ENCODE measurements at regions not wholly inside any gene's neighbourhood (a gene's known extent, or its start where the extent isn't known, plus 50 kb on each side); places are given as distances from the start of the nearest gene placed in this dataset.
"Not testable (repeated sequence)": the region's sequence is repeated elsewhere in the genome, so short reads cannot be mapped to it uniquely, and the experiment has no call there.

DNA sequence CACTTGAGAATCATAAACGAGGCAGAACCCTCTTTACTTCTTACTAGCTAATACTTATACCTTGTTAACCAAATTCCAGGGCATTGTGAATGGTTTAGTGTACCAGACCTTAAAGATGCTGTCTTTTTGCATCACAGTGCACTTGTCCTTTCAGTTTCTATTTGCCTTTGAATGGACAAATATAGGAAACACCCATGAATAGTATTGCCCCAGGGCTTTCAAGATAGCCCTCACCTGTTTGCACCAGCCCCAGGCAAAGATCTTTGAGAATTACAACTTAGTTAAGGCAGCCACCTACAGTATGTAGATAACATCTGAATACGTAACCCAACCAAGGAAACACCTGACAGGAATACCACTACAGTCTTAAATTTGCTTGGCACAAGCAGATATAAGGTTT is 60.8 kb upstream of the CT45A1 start:
- no peak overlapping the region for H3K27ac ChIP-seq
- TF ChIP-seq, protein P1, sequence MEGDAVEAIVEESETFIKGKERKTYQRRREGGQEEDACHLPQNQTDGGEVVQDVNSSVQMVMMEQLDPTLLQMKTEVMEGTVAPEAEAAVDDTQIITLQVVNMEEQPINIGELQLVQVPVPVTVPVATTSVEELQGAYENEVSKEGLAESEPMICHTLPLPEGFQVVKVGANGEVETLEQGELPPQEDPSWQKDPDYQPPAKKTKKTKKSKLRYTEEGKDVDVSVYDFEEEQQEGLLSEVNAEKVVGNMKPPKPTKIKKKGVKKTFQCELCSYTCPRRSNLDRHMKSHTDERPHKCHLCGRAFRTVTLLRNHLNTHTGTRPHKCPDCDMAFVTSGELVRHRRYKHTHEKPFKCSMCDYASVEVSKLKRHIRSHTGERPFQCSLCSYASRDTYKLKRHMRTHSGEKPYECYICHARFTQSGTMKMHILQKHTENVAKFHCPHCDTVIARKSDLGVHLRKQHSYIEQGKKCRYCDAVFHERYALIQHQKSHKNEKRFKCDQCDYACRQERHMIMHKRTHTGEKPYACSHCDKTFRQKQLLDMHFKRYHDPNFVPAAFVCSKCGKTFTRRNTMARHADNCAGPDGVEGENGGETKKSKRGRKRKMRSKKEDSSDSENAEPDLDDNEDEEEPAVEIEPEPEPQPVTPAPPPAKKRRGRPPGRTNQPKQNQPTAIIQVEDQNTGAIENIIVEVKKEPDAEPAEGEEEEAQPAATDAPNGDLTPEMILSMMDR (conservative IDR thresholded peaks at IDR 0.05), result no peak

DNA sequence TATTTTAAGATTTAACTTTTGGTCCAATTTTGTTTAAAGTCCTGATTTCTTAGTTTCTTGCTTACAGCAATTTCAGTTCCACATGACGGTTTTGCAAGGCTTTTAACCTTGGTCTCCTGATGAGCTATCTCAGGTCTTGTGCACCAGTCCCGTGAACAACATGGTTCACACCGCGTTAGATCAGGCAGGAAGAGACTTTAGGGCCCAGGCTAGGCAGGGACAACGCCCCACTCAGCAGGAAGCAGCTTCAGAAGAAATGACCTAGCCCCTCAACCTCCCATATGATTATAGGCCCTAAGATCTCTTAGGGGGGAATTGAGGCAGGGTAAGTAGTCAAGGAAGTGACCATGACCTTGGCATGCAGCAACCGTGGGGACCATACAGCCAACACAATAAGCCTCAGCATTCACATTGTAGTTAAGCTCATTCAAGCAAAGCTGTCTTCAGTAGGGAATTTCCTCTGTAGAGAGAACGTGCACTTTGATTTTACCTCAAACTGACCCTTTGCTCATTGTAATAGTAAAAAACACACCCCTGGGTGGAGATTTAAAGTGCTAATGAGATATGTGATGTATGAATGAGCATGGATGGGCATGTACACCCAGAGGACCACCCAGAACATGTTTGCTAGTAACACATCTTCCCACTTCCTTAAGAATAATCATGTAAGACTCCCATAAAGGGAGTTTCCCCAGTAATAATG is 55.3 kb upstream of the CT45A1 start:
- H3K27ac ChIP-seq, result not testable (repeated sequence)

All from VCaP (cell line).